ENCODE measurements at regions not wholly inside any gene's neighbourhood (a gene's known extent, or its start where the extent isn't known, plus 50 kb on each side); places are given as distances from the start of the nearest gene placed in this dataset.

DNA sequence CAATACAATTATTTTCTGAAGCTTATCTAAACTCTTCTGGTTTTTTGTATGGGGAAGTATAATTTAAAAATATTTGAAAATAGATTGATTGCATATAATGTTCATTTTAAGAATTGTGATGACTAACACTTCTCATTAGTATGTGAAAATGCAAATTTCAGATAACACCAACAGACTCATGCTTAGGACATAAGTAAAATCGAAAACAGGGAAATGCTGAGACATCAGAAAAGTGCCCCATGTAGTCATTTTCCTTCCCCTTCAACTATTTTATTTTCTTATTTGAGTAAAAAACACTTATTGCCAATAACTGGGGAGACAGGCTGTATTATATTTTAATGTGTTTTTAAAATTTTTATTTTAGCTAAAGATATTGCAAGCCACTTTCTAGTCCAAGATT, 814.7 kb downstream of the GALC start:
- no peak for DNase-seq (ENCODE audit: low spot score)

GRCh38 chr14:87175175-87175574, 817.8 kb downstream of the GALC start:
- DNase-seq (ENCODE audit: low spot score) = no peak

DNA sequence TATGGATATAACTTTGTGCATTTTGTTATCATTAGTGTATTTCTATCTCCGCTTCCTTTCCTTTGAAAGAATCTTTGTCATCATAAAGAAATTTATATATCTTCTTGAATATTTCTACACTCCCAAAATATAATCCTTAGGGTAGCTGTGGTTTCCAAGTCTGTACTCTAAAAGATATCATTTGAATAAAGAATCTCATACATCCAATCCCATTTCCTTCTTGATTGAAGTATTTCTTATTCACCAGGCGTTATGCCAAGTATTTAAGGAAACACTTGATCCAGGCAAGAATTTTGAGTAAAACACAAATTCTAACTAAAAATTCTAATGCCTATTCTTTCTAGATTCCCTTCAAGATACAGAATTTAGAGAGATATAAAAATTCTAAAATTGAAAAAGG, 821.8 kb downstream of the GALC start:
- DNase-seq (ENCODE audit: low spot score) = no peak

- DNase-seq (ENCODE audit: low spot score) = no peak
Measured at GRCh38 chr14:87170179-87170578, 822.8 kb downstream of the GALC start.

DNA sequence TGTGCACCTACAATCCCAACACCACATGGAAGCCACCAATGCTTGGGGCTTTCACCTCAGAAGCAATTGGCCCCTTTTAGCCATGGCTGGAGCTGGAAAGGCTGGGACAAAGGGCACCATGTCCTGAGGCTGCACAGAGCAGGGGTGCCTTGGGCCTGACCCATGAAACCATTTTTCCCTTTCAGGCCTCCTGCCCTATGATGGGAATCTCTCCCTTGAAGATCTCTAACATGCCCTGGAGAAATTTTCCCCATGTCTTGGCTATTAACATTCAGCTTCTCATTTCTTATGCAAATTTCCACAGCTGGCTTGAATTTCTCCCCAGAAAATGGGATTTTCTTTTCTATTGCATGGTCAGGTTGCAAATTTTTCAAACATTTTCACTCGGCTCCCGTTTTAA, 823.6 kb downstream of the GALC start:
- DNase-seq (ENCODE audit: low spot score) = no peak

- no peak for DNase-seq (ENCODE audit: low spot score)
Measured at GRCh38 chr14:87161502-87161901, 831.5 kb downstream of the GALC start.

- DNase-seq (ENCODE audit: low spot score) = no peak
Measured at GRCh38 chr14:87160989-87161388, 832.0 kb downstream of the GALC start.

- no peak for DNase-seq (ENCODE audit: low spot score)
Measured at GRCh38 chr14:87158283-87158682, 834.7 kb downstream of the GALC start.

DNA sequence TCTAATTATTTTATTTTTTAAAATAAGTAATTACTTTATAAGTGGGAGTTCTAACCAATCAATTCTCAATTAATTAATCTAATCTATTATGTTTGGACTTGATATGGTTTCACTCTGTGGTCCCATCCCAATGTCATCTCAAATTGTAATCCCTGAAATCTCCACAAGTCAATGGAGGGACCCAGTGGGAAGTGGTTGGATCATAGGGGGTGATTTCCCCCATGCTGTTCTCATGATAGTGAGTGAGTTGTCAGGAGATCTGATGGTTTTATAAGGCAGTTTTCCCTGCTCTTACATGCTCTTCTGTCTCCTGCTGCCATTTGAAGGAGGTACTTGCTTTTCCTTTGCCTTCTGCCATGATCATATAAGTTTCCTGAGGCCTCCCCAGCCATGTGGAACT, 836.1 kb downstream of the GALC start:
- DNase-seq (ENCODE audit: low spot score) = no peak

GRCh38 chr14:87155856-87156488, 837.0 kb downstream of the GALC start:
- no peak for DNase-seq (ENCODE audit: low spot score)

GRCh38 chr14:87153901-87154300, 839.1 kb downstream of the GALC start:
- DNase-seq (ENCODE audit: low spot score) = no peak

DNA sequence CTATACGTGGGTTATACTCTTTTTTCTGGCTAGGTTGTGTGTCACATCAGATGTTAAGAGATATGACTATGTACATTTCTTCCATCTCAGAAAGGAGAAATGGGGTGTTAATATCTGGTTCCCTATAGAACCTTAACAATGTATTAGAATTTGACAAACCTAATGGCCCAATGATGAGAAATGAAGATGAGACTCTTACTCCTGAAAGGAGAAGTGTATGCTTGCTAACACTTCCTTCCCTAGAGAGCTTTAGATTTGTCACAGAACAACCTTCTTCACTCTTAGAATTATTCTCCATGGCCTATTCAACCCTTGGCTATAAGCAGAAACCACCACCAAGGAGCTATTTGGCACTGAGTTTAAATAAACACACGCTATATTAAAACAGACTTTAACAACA, 839.6 kb downstream of the GALC start:
- no peak for DNase-seq (ENCODE audit: low spot score)

- no peak for DNase-seq (ENCODE audit: low spot score)
Measured at GRCh38 chr14:87152693-87153092, 840.3 kb downstream of the GALC start.

DNA sequence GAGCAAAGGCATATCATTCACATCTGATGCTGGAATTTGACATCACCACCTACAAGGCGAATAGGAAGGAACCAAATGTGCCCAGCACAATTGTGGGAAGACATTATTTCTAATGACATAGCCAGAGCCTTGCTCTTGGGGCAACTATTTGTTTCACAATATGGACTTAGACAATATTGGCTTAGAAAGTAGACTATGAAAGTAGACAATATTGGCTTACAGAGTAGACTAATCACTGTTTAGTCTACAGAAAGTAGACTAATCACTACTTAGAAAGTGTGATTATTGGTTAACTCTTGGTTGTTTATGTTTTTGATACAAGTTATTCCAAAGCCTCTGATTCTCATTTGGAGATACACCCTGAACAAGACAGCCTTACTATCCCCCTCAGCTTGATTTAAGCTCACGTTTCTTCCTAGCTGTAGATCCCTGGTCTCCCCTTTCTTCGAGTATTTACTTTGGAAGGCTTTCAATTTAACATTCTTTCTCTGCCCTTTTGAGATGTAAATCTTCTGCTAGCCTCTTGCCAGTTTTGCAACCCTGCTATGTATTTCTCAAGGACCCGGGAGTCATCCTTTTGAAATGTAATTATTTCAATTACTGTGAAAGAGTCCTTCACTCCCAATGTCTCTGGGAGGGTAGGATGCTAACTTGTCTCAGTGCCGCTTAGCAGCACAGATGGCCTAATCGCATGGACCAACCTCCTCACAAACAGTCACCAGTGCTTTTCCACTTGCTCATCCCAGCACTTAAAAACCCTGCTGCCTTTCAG, 843.2 kb downstream of the GALC start:
- no peak for DNase-seq (ENCODE audit: low spot score)

DNA sequence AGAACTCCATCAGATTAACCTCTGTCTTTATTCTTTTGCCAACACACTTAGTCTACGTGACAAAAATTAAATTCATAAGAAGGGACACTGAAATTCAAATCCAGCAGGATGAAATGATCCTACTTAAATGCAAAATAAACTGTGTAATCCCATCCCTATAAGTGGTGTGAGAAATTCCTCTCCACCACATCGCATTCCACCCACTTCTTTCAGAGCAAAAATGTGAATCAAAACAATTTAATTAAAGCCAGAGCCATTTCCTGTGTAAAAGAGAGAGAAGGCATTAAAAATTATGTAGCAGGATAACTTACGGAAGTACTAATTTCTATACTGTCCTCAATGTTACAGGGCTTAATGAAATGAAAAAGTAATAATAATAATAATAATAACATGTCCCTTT, 844.3 kb downstream of the GALC start:
- DNase-seq (ENCODE audit: low spot score) = no peak

DNA sequence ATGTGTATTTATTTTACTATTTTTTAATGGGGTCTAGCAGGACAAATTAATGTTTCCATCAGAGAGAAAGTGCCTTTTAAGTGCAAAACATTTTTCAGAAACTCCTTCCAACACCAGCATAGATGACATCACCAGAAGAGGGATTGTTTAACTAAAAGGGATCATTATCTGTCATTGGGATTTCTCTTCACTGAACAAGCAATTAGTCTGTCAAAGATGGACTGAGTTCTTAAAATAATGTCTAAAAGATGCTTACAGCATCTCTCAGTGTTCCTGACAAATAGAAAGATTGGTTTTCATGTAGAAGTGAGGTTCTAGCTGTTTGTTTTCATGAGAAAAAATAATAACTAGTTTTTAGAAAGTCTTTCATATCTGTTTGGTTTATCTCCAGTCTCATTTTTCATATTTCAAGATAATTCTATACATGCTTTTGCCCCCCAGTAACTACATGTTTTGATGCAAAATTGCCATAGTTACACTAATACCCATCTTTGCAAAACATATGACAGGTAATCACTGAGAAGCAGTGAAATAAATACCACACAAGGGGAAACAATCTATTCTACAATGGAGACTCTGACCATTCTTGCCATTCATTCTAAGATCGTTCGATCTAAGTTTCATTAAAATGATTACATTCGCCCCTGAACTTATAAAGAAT, 850.3 kb downstream of the GALC start:
- no peak for DNase-seq (ENCODE audit: low spot score)

DNA sequence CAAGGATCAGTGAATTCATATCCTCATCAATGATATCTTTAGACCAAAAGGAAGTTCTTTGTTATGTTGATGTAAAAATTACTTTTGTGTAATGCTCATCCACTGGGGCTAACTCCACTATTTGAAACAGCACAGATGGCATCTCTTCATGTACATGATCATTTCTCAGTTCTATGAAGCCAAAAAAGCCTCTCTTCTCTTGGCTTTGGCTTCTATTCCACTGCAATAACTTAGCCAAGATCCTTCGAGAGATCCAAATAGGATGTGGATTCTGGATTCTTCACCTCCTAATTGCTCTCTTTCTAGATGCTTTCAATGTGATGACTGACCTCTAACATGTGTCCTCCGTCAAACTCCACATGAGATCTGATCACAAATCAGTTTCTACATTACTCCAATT, 851.2 kb downstream of the GALC start:
- no peak for DNase-seq (ENCODE audit: low spot score)

- DNase-seq (ENCODE audit: low spot score) = no peak
Measured at GRCh38 chr14:87139299-87139698, 853.7 kb downstream of the GALC start.

DNA sequence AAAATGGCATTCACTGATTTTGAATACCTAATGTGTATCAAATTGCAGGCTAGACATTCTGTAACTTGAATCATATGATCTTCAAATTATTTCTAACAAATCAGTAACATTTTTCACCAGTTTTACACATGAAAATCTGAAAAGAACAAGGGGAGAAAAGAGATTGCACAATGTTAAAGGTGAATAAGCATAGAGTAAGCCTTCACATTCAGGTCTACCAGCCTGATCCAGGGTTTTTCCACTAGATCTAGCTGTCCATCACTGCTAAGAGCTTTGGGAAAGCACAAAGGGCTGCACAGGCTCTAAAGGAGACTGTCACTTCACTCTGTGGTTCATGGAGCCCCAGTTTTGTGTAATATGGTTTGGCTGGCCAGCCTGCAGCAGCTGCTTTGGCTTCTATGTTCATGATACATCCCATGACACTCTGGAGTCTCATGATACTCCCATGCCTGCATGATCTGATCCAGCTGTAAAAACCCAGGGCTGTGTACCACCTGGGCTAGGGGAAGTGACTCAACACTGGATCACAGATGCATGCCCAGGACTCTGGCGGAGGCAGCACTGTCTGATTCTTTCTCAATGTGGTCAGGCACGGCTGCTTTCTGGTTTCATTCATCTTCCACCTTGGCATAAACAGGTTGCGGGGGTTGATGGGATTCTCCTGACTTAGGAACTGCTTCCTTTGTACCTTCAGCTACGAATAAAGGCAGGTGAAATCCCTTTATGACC, 859.7 kb downstream of the GALC start:
- no peak for DNase-seq (ENCODE audit: low spot score)

- no peak for DNase-seq (ENCODE audit: low spot score)
Measured at GRCh38 chr14:87131879-87132278, 861.1 kb downstream of the GALC start.

- no peak for DNase-seq (ENCODE audit: low spot score)
Measured at GRCh38 chr14:87122166-87122565, 870.8 kb downstream of the GALC start.

GRCh38 chr14:87121716-87122115, 871.3 kb downstream of the GALC start:
- DNase-seq (ENCODE audit: low spot score) = no peak
